ENCODE measurements at regions not wholly inside any gene's neighbourhood (a gene's known extent, or its start where the extent isn't known, plus 50 kb on each side); places are given as distances from the start of the nearest gene placed in this dataset.
A peak's percentile ranks its signal among the peaks of the same experiment; 100 is the strongest.

GRCh38 chr11:15700456-15700855 lies 585.7 kb downstream of the INSC start:
- no peaks in the 10 kb centered on the region for H3K27me3 ChIP-seq
- intact Hi-C loops (cut with DNase I): no loop called here
- TF ChIP-seq CTCF (IDR thresholded peaks at IDR 0.05): no peak

GRCh38 chr11:15704064-15704463 lies 589.3 kb downstream of the INSC start:
- TF ChIP-seq CTCF (IDR thresholded peaks at IDR 0.05): no peak
- H3K4me1 ChIP-seq: no peaks in the 10 kb centered on the region
- H3K9ac ChIP-seq (ENCODE audit: low read depth in 2 of 2, low read length in 2 of 2): no peak overlapping the region
- DNase-seq: no peak
- H3K4me3 ChIP-seq: no peak overlapping the region
- intact Hi-C loops (cut with DNase I): no loop called here
- no peaks in the 10 kb centered on the region for H3K36me3 ChIP-seq
- no peaks in the 10 kb centered on the region for H3K27me3 ChIP-seq
- H3K9me3 ChIP-seq: no peaks in the 10 kb centered on the region
- H3K27ac ChIP-seq: no peak overlapping the region

More at GRCh38 chr11:15700456-15700855, 585.7 kb downstream of the INSC start:
- H3K4me3 ChIP-seq: no peak overlapping the region
- no peaks in the 10 kb centered on the region for H3K9me3 ChIP-seq
- no peak overlapping the region for H3K27ac ChIP-seq
- no peaks in the 10 kb centered on the region for H3K36me3 ChIP-seq
- no peak for DNase-seq
- no peak overlapping the region for H3K9ac ChIP-seq (ENCODE audit: low read depth in 2 of 2, low read length in 2 of 2)
- no peaks in the 10 kb centered on the region for H3K4me1 ChIP-seq

GRCh38 chr11:15704556-15704955 lies 589.8 kb downstream of the INSC start:
- Histone ChIP-seq H3K4me3 (no peak overlapping the region), H3K27ac (no peak overlapping the region), H3K9me3 (no peaks in the 10 kb centered on the region), H3K36me3 (no peaks in the 10 kb centered on the region), H3K4me1 (no peaks in the 10 kb centered on the region), H3K9ac (ENCODE audit: low read depth in 2 of 2, low read length in 2 of 2) (no peak overlapping the region), H3K27me3 (no peaks in the 10 kb centered on the region)
- TF ChIP-seq CTCF (IDR thresholded peaks at IDR 0.05): no peak
- intact Hi-C loops (cut with DNase I): no loop called here
- no peak for DNase-seq

- Histone ChIP-seq H3K9me3 (no peaks in the 10 kb centered on the region), H3K4me3 (no peak overlapping the region), H3K9ac (ENCODE audit: low read depth in 2 of 2, low read length in 2 of 2) (no peak overlapping the region), H3K27me3 (no peaks in the 10 kb centered on the region), H3K27ac (no peak overlapping the region), H3K36me3 (no peaks in the 10 kb centered on the region), H3K4me1 (no peaks in the 10 kb centered on the region)
- no peak for DNase-seq
- TF ChIP-seq CTCF (IDR thresholded peaks at IDR 0.05): no peak
- intact Hi-C loops (cut with DNase I): no loop called here
Measured at GRCh38 chr11:15705891-15706290, 591.2 kb downstream of the INSC start.

- H3K36me3 ChIP-seq: no peaks in the 10 kb centered on the region
- intact Hi-C loops (cut with DNase I): no loop called here
- no peak for DNase-seq
- H3K4me3 ChIP-seq: no peak overlapping the region
- no peaks in the 10 kb centered on the region for H3K9me3 ChIP-seq
- no peaks in the 10 kb centered on the region for H3K27me3 ChIP-seq
- no peak overlapping the region for H3K9ac ChIP-seq (ENCODE audit: low read depth in 2 of 2, low read length in 2 of 2)
- H3K4me1 ChIP-seq: no peaks in the 10 kb centered on the region
- H3K27ac ChIP-seq: no peak overlapping the region
- no peak for TF ChIP-seq CTCF (IDR thresholded peaks at IDR 0.05)
Measured at GRCh38 chr11:15707194-15707593, 592.5 kb downstream of the INSC start.

GRCh38 chr11:15707971-15708370 lies 593.2 kb downstream of the INSC start:
- intact Hi-C loops (cut with DNase I): no loop called here
- peak; percentile 34 for DNase-seq
- H3K9ac ChIP-seq (ENCODE audit: low read depth in 2 of 2, low read length in 2 of 2): no peak overlapping the region
- H3K27ac ChIP-seq: no peak overlapping the region
- no peaks in the 10 kb centered on the region for H3K9me3 ChIP-seq
- no peaks in the 10 kb centered on the region for H3K4me1 ChIP-seq
- TF ChIP-seq CTCF (IDR thresholded peaks at IDR 0.05): no peak
- H3K27me3 ChIP-seq: no peaks in the 10 kb centered on the region
- H3K36me3 ChIP-seq: no peaks in the 10 kb centered on the region
- H3K4me3 ChIP-seq: no peak overlapping the region
